ENCODE measurements at regions not wholly inside any gene's neighbourhood (a gene's known extent, or its start where the extent isn't known, plus 50 kb on each side); places are given as distances from the start of the nearest gene placed in this dataset.

DNA sequence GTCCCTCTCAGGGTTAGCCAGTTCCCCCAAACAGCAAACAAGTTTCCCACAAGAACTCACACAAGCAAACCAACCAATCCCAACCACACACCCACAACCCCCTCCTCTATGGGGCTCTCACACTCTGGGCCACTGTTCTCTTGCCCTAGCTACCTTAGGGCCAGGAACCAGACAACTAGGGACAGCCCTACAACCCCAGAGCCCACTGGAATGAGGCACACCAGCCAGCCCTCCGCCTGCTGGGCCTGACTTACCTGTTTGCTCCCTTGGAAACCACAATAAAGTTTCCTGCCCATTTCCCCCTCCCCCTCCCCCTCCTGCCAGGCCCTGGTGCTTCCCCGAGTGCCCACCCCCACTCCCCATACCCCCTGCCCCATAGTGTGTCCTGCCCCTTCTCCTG lies 132.6 kb downstream of the WDR11 start:
- no peak for DNase-seq (ENCODE audit: low spot score)

DNA sequence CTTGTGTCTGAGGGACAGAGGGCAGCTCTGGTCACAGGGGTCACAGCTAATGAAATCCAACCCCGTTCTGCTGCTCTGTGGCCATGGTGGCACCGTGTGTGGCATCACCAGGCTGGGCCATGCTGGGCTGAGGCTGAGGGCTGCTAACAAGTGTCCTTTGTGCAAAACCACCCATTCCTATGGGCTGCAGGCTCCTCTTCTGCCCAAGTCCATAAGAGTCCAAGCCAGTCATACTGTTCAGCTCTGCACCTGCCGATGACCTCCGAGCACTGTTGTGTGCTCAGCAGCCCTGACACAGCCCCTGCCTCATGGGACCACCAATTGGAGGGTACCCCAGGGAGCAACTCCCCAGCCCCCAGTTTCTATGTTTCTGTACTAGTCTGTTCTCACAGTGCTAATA lies 133.1 kb downstream of the WDR11 start:
- DNase-seq (ENCODE audit: low spot score): no peak

DNA sequence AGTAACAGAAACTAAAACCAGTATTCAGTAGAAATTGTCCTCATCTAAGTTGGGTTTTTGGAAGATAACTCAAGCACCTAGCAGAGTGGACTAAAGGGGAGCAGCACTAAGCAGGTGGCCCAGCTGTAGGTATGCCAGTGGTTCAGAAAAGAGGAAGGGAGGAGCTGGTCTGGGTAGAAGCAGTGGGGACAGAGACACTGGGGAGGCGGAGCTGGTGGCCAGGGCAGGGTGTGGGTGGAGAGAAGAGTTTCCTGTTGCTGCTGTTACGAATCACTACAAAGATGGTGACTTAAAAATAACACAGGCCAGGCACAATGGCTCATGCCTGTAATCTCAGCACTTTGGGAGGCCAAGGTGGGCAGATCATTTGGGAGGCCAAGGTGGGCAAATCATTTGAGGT lies 136.2 kb downstream of the WDR11 start:
- no peak for DNase-seq (ENCODE audit: low spot score)

DNA sequence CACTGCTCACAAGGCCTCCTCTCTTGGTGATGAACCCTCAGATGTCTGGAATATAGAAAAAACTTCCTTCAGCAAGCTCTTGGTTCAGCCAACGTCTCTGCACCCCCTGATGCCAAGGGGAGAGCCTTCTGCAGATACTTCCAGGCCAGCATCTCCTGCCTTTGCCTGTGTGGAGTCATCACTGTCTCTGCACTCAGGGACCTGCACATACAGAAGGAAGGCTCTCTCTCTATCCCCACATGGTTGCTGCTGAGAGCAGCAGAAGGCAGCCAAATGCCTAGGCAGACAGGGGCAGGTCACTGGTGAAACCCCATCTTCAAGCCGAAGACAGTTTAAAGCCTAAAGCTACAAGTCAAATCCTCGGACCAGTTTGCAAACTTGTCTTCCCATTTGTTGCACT lies 137.6 kb downstream of the WDR11 start:
- no peak for DNase-seq (ENCODE audit: low spot score)

DNA sequence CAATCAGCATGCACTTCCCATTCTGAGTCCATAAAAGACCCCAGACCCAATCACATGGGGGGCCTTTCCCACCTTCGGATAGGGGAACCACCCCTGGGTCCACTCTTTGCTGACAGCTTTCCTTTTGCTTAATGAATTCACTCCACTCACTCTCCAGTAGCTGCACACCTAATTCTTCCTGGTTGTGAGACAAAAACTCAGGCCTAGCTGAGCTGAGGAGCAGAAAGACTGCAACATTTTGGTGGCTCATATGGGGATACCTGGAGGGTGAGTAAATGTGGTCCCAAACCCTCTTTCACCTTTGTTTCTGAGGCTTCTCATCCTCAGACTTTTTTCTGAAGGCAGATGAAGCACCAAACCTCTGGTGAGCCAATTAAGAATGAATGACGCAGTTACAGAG lies 138.1 kb downstream of the WDR11 start:
- DNase-seq (ENCODE audit: low spot score): no peak

DNA sequence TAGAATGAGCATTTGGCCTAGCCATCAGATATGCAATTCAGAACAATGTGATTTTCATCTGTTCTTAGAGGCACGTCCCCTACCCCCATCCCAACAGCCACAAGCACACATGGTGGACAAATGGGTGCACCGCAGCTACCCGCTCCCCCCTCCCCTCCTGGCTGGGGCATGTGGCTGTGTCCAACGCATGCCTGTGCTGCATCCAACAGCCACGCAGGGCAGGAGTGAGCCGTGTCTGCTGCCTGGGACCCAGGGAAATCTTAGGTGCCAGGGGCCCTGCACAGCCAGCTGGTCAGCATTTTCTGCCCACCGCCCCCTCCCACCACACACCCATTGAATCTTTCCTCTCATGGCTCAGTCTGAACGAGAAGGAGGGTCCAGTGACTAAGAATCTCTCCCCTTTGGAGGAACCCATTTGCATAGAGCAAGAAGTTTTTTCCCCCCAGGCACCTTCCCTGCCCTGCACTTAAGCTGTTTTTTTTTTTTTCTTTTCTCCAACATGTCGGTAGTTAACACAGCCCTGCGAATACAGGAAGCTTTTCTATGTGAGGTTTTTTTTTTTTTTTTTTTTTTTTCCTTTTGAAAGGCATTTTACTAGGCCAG lies 138.9 kb downstream of the WDR11 start:
- no peak for DNase-seq (ENCODE audit: low spot score)

DNA sequence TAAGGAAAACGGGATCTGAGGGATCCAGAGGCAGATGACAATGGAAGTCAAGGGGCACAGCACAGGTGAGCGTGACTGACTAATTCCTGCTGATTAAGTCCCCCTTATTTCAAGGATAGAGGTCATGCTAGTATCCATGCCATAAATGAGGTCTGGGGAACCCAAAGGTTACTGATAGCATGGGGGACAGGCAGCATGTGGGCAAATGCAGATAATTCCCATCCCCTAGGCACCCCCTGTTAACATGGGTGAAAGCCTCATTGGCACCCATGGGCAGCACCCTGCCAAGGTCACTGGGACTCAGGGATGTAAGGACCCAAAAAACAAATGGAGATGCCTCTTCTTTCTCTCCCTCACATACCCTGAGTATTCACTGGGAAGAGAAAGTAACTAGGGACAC lies 139.7 kb downstream of the WDR11 start:
- DNase-seq (ENCODE audit: low spot score): no peak

DNA sequence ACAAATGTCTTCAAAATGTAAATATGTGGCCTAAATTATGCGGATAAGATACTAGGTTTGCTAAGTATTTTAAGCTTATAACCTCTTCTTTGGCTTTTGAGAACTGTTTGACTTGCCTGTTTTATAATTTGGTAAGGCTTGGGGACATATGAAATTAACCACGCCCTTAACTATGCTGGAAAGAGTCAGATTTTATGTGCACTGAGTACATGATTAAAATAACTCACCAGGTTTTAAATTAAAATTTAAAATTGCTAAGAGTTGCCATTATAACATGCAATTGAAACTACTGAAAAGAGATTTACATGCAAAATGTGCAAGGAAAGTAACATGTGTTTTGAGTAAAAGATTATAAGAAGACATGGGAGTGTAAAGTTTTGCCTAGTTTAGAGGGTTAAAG lies 141.9 kb downstream of the WDR11 start:
- DNase-seq (ENCODE audit: low spot score): no peak

DNA sequence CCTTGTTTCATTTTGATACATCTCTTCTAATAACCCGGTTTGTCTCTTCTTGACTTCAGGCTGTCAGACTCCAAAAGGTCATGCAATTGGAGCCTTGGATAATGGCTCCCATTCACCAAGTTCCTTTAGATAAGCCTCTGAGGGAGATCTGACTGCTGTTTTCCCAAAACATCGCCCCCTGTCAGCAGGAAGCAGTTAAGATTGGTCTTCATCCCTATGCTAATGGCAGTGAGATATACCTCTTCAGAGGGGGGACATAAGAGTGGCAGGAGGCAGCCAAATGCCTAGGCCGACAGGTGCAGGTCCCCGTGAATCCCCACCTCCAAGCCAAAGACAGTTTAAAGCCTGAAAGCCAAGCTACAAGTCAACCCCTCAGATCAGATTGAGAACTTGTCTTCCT lies 144.6 kb downstream of the WDR11 start:
- DNase-seq (ENCODE audit: low spot score): no peak

DNA sequence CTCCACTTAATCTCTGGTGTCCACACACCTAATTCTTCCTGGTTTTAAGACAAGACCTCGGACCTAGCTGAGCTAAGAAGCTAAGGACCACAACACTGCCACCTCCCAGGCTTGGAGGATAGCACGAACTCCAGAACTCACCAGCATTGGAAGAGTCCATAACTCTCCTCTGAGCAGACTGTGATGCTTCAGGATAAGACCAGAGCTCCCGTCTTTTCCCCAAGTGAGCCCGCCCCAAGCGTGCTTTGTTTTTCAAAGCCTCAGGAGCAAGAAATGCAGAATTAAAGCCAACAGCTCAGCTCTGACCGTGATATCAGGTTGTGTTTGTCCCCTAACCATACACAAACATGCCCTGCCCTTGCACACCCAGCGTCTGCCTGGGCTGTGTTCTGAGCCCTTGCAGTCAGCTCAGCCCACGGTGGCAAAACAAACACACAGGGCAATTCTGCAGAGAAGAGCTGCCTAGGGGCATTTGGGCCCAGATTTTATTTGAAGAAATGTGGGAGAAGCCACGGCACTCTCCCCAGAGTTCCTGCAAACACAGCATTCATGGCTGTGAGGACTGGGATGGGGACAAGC lies 145.4 kb downstream of the WDR11 start:
- DNase-seq (ENCODE audit: low spot score): no peak

GRCh38 chr10:120997313-120997712 lies 146.2 kb downstream of the WDR11 start:
- DNase-seq (ENCODE audit: low spot score): no peak

GRCh38 chr10:120997756-120998155 lies 146.6 kb downstream of the WDR11 start:
- DNase-seq (ENCODE audit: low spot score): no peak

- DNase-seq (ENCODE audit: low spot score): no peak
These were observed 147.1 kb downstream of the WDR11 start for GRCh38 chr10:120998251-120998650.

DNA sequence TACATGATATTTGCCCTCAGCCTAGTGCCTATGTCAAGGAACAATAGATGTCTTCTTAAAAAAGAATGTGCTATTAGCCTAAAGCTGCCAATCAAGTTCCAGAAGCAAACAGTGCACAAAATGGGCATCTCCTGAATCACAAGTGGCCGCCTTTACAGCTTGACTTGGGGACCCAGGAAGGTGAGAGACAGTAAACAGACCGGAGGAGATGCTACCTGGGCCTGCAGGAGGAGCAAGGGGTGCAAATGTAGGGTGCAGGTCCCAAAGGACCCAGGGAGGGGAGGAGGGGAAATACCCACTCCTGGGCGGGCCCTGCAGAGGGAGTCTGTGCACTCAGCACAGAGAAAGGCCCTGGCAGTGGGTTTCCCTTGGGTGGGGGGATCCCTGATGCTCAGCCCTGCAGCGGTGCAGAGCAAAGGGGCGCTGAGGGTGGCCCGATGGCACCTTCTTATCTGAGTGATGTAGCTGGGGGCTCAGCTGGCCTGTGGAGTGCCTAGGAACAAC lies 147.7 kb downstream of the WDR11 start:
- DNase-seq (ENCODE audit: low spot score): no peak

DNA sequence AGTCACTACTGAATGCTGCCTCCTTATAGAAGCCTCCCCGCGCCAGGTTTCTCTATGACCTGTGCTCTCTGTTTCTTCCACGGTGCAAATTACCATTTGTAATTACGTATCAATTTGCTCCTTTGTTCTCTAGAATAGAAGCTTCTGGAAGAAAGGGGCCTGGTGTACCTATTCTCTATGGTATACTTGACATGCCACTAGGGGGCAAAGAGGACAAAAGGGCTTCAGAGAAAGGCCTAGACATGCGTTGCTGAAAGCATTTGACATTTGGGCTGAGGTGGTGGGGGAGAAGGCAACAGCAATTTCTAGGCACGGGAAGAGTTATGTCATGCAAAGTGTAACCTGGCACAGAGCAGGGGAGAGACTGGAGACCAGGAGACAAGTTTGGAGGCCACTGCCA lies 148.7 kb downstream of the WDR11 start:
- no peak for DNase-seq (ENCODE audit: low spot score)

DNA sequence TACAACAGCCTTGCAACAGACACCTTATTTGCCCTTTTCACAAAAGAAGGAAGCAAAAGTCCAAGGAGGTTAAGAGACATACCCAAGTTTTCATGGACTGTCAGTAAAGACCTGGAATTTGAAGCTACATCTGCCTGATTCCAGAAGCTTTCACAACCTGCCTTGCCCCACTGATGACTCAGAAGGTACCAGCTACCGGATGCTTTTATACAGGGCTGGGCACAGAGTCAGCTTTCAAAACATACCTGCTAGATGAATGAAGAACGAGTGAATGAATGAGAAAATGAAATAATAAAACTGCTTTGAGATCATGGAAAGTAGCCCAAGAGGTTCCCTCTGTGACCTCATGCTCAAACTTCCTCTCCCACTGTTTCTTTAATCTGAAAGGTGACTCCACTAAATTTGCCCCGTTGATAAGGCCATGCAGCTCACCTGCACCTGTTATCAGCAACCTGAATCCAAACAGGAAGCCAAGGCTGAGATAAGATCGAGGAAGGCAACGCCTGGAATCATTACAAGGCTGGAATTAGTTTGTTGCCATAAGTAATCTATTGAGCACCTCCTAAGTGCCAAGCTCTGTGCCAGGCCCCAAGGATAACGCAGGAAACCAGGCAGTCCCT lies 151.5 kb downstream of the WDR11 start:
- no peak for DNase-seq (ENCODE audit: low spot score)

DNA sequence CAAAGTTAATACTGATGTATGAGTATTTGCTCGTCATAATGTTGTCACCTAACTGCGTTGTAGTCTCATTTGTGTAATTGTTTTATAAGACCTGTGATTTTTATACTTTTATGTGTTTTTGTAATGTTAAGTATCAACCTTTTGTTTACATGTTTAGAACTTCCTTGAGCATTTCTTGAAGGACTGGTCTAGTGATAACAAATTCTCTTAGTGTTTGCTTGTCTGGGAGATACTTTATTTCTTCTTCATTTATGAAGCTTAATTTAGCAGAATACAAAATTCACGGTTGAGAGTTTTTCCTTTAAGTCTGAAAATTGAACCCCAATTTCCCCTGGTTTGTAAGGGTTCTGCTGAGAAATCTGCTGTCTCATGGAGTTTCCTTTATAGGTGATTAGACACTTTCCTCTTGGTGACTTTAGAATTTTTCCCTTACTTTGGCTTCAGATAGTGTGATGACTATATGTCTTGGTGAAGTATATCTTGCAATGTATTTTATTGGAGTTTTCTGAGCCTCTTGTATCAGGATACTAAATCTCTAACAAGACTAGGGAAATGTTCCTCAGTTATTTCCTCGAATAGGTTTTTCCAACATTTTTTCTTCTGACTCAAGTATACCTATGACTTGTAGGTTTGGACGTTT lies 154.9 kb downstream of the WDR11 start:
- DNase-seq (ENCODE audit: low spot score): no peak

DNA sequence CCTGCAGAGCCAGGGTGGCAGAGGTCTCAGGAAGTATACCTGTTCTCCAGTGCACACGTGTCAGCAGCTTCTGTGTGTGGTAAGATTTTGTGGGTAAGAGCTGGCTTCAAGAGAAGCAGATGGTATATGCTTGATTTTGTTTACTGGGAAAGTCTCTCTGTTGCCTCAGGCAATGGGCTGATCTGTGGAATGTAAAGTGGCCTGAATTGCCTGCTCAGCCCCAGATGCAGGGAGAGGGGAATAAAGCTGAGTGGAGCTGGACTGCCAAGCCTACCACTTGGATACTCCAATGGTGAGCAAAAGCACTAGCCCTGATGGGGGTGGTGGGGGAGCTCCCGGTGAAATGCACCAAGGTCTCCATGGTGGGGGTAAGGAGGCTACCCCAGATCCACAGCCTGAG lies 156.1 kb downstream of the WDR11 start:
- DNase-seq (ENCODE audit: low spot score): no peak

DNA sequence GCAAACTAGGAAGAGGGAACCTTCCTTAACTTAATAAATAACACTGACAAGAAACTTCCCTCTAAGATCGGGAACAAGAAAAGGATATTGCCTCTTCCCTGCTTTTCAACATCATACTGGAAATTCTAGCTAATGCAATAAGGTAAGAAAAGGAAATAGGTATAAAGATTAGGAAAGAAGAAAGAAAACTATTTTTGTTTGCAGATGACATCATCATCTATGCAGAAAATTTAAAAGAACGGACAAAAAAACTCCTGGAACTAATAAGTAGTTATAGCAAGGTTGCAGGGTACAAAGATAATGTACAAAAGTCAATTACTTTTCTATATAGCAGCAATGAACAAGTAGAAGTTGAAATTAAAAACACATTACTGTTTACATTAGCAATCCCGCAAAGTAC lies 164.8 kb downstream of the WDR11 start:
- no peak for DNase-seq (ENCODE audit: low spot score)

GRCh38 chr10:121024905-121025584 lies 173.9 kb downstream of the WDR11 start:
- no peak for DNase-seq (ENCODE audit: low spot score)

- no peak for DNase-seq (ENCODE audit: low spot score)
These were observed 174.6 kb downstream of the WDR11 start for GRCh38 chr10:121025731-121026130.

DNA sequence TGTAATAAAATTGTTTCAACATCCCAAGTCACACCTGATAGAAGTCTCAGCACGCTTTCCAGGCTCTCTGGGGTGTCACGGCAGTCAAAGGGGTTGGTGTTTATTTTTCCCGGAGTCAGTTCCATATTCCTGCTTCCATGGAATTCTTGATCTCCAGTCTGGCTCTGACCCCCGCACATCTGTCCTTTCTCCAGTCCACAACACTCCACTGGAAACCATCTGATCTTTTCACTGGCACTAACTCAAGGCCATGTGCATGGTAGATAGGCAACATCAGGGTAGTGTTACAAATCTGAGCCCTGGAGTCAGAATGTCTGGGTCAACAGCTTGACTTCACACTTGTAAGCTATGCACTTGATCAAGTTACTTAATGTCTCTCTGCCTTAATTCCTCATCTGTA lies 176.2 kb downstream of the WDR11 start:
- DNase-seq (ENCODE audit: low spot score): no peak

DNA sequence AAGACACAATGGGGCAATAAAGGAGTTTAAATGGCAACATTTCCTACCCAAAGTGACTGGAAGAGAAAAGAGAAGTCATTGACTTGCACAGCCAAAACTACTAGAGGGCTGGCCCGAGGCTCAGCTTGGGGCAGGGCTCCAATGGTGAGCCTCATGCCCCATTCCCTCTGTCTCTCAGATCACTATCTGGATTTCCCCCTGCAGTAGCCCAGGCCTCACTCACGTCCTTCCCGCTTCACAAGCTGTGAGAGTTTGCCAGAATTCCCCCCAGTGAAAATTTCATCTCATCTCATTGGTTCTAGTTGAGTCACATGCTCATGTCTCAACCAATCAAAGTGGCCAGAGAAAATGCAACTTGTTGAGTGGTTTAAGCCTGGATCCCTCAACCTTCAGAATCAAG lies 181.3 kb downstream of the WDR11 start:
- DNase-seq (ENCODE audit: low spot score): no peak
